Vagina (tissue), 2 donors: ENCODE measurements at regions not wholly inside any gene's neighbourhood (a gene's known extent, or its start where the extent isn't known, plus 50 kb on each side); places are given as distances from the start of the nearest gene placed in this dataset.

Experiments
- POLR2A ChIP-seq, 2 donors: fragments of 450-650 bp; IDR thresholded peaks; one replicate each; pipeline ENCODE4 v1.6.1; 2017; ENCODE audit warnings: antibody characterized with exemption in 2 of 2, mild to moderate bottlenecking in 2 of 2, moderate library complexity in 2 of 2
- POLR2AphosphoS5 ChIP-seq, 2 donors: sonication (generic); formaldehyde crosslinking; IDR thresholded peaks; one replicate each; pipeline ENCODE4 v1.9.0; 2017; ENCODE audit warnings: antibody characterized with exemption in 2 of 2, mild to moderate bottlenecking in 2 of 2, low read depth in 1 of 2; ENCODE audit not compliant: insufficient read depth in 1 of 2
- TF ChIP-seq, protein P1 (sequence below), 3 experiments: fragments of 450-650 bp in 2 of 3; fragments of 200-600 bp in 1 of 3; sonication (generic) in 1 of 3; IDR thresholded peaks; one replicate each; pipeline ENCODE4 v1.5.1; 2017 to 2019; ENCODE audit warnings: antibody characterized with exemption in 3 of 3, mild to moderate bottlenecking in 2 of 3, moderate library complexity in 2 of 3

DNA sequence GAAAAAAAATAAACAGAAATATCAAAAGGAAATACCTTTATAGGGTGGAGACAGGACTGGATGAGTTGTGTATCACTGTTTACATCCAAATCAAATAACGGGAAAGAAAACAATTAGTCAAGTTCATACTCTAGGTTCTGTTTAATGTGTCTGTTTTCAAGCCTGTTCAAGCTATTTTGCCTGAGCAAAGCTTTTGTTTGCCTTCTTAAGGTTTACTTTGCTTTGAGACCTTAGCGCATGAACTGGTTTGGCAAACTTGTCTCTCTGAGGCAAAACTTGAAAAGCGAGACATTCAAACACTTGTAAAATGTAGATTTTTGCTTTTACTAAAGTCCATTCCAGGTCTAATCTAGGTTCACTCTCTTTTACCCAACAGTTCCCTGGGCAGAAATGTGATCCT lies 174.1 kb upstream of the RFX3 start:
- TF ChIP-seq, protein P1, sequence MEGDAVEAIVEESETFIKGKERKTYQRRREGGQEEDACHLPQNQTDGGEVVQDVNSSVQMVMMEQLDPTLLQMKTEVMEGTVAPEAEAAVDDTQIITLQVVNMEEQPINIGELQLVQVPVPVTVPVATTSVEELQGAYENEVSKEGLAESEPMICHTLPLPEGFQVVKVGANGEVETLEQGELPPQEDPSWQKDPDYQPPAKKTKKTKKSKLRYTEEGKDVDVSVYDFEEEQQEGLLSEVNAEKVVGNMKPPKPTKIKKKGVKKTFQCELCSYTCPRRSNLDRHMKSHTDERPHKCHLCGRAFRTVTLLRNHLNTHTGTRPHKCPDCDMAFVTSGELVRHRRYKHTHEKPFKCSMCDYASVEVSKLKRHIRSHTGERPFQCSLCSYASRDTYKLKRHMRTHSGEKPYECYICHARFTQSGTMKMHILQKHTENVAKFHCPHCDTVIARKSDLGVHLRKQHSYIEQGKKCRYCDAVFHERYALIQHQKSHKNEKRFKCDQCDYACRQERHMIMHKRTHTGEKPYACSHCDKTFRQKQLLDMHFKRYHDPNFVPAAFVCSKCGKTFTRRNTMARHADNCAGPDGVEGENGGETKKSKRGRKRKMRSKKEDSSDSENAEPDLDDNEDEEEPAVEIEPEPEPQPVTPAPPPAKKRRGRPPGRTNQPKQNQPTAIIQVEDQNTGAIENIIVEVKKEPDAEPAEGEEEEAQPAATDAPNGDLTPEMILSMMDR (IDR thresholded peaks at IDR 0.05) = no peak
- TF ChIP-seq POLR2A (IDR thresholded peaks at IDR 0.05) (no peak), POLR2AphosphoS5 (IDR thresholded peaks at IDR 0.05; ENCODE audit: insufficient read depth in 1 of 2, low read depth in 1 of 2) (no peak)
